WTC11 (cell line): ENCODE measurements at regions not wholly inside any gene's neighbourhood (a gene's known extent, or its start where the extent isn't known, plus 50 kb on each side); places are given as distances from the start of the nearest gene placed in this dataset.

Experiments used
- CBFB ChIP-seq: sonication (generic); formaldehyde crosslinking; IDR thresholded peaks from 2 replicates; pipeline ENCODE4 v1.8.1; 2022; ENCODE audit warnings: mild to moderate bottlenecking, low read depth, missing genetic modification reagents
- CREM ChIP-seq: sonication (generic); formaldehyde crosslinking; IDR thresholded peaks from 2 replicates; pipeline ENCODE4 v1.8.1; 2022; ENCODE audit warnings: mild to moderate bottlenecking, missing genetic modification reagents, moderate library complexity
- NFE2L1 ChIP-seq: sonication (generic); formaldehyde crosslinking; IDR thresholded peaks from 2 replicates; pipeline ENCODE4 v1.8.1; 2023; ENCODE audit warnings: missing genetic modification reagents
- ZNF232 ChIP-seq: sonication (generic); formaldehyde crosslinking; IDR thresholded peaks from 2 replicates; pipeline ENCODE4 v1.8.0; 2022; ENCODE audit warnings: mild to moderate bottlenecking, missing genetic modification reagents
- ZNF423 ChIP-seq: fragments of 250-450 bp; sonication (Bioruptor Pico); IDR thresholded peaks from 2 replicates; pipeline ENCODE4 v2.1.2; 2022; ENCODE audit warnings: mild to moderate bottlenecking, moderate library complexity
- TF ChIP-seq, protein P1 (sequence below): fragments of 200-600 bp; IDR thresholded peaks from 2 replicates; pipeline ENCODE4 v1.8.0; 2022; ENCODE audit warnings: antibody characterized with exemption
- TF ChIP-seq, protein P2 (sequence below): sonication (generic); formaldehyde crosslinking; IDR thresholded peaks from 2 replicates; pipeline ENCODE4 v1.8.1; 2022; ENCODE audit warnings: mild to moderate bottlenecking, missing genetic modification reagents, moderate library complexity, borderline replicate concordance
- TF ChIP-seq, protein P3 (sequence below): sonication (generic); formaldehyde crosslinking; IDR thresholded peaks from 2 replicates; pipeline ENCODE4 v1.8.0; 2023; ENCODE audit warnings: missing genetic modification reagents
- TF ChIP-seq, protein P4 (sequence below): sonication (generic); formaldehyde crosslinking; IDR thresholded peaks from 2 replicates; pipeline ENCODE4 v1.8.1; 2023; ENCODE audit warnings: mild to moderate bottlenecking, moderate library complexity, missing genetic modification reagents
- TF ChIP-seq, protein P5 (sequence below): sonication (generic); formaldehyde crosslinking; IDR thresholded peaks from 2 replicates; pipeline ENCODE4 v1.8.1; 2022; ENCODE audit warnings: low read depth, mild to moderate bottlenecking, moderate library complexity, missing genetic modification reagents, borderline replicate concordance

DNA sequence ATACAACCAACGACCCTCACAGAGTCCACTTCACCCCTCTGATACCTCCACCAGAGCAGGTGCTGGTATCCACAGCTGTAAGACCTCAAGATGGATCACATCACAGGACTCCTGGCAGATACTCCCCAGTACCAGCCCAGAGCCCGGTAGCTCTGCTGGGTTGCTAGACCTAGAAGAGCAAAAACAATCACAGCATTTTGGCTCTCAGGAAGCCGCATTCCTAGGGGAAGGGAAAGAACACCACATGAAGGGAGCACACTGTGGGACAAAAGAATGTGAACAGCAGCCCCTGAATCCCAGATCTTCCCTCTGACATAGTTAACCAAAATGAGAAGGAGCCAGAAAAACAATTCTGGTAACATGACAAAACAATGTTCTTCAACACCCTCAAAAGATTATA is 303.1 kb upstream of the GRIA3 start:
- TF ChIP-seq, protein P1, sequence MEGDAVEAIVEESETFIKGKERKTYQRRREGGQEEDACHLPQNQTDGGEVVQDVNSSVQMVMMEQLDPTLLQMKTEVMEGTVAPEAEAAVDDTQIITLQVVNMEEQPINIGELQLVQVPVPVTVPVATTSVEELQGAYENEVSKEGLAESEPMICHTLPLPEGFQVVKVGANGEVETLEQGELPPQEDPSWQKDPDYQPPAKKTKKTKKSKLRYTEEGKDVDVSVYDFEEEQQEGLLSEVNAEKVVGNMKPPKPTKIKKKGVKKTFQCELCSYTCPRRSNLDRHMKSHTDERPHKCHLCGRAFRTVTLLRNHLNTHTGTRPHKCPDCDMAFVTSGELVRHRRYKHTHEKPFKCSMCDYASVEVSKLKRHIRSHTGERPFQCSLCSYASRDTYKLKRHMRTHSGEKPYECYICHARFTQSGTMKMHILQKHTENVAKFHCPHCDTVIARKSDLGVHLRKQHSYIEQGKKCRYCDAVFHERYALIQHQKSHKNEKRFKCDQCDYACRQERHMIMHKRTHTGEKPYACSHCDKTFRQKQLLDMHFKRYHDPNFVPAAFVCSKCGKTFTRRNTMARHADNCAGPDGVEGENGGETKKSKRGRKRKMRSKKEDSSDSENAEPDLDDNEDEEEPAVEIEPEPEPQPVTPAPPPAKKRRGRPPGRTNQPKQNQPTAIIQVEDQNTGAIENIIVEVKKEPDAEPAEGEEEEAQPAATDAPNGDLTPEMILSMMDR: no peak
- TF ChIP-seq ZNF232 (CRISPR knock-in tag) (no peak), NFE2L1 (no peak), CBFB (no peak), CREM (CRISPR knock-in tag) (no peak), ZNF423 (CRISPR knock-in tag) (no peak)
- TF ChIP-seq, protein P2, sequence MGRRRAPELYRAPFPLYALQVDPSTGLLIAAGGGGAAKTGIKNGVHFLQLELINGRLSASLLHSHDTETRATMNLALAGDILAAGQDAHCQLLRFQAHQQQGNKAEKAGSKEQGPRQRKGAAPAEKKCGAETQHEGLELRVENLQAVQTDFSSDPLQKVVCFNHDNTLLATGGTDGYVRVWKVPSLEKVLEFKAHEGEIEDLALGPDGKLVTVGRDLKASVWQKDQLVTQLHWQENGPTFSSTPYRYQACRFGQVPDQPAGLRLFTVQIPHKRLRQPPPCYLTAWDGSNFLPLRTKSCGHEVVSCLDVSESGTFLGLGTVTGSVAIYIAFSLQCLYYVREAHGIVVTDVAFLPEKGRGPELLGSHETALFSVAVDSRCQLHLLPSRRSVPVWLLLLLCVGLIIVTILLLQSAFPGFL (CRISPR knock-in tag): no peak
- TF ChIP-seq, protein P3, sequence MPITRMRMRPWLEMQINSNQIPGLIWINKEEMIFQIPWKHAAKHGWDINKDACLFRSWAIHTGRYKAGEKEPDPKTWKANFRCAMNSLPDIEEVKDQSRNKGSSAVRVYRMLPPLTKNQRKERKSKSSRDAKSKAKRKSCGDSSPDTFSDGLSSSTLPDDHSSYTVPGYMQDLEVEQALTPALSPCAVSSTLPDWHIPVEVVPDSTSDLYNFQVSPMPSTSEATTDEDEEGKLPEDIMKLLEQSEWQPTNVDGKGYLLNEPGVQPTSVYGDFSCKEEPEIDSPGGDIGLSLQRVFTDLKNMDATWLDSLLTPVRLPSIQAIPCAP (CRISPR knock-in tag): no peak
- TF ChIP-seq, protein P4, sequence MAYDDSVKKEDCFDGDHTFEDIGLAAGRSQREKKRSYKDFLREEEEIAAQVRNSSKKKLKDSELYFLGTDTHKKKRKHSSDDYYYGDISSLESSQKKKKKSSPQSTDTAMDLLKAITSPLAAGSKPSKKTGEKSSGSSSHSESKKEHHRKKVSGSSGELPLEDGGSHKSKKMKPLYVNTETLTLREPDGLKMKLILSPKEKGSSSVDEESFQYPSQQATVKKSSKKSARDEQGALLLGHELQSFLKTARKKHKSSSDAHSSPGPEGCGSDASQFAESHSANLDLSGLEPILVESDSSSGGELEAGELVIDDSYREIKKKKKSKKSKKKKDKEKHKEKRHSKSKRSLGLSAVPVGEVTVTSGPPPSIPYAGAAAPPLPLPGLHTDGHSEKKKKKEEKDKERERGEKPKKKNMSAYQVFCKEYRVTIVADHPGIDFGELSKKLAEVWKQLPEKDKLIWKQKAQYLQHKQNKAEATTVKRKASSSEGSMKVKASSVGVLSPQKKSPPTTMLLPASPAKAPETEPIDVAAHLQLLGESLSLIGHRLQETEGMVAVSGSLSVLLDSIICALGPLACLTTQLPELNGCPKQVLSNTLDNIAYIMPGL: no peak
- TF ChIP-seq, protein P5, sequence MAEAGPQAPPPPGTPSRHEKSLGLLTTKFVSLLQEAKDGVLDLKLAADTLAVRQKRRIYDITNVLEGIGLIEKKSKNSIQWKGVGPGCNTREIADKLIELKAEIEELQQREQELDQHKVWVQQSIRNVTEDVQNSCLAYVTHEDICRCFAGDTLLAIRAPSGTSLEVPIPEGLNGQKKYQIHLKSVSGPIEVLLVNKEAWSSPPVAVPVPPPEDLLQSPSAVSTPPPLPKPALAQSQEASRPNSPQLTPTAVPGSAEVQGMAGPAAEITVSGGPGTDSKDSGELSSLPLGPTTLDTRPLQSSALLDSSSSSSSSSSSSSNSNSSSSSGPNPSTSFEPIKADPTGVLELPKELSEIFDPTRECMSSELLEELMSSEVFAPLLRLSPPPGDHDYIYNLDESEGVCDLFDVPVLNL (CRISPR knock-in tag): no peak
